ENCODE measurements at regions not wholly inside any gene's neighbourhood (a gene's known extent, or its start where the extent isn't known, plus 50 kb on each side); places are given as distances from the start of the nearest gene placed in this dataset.

DNA sequence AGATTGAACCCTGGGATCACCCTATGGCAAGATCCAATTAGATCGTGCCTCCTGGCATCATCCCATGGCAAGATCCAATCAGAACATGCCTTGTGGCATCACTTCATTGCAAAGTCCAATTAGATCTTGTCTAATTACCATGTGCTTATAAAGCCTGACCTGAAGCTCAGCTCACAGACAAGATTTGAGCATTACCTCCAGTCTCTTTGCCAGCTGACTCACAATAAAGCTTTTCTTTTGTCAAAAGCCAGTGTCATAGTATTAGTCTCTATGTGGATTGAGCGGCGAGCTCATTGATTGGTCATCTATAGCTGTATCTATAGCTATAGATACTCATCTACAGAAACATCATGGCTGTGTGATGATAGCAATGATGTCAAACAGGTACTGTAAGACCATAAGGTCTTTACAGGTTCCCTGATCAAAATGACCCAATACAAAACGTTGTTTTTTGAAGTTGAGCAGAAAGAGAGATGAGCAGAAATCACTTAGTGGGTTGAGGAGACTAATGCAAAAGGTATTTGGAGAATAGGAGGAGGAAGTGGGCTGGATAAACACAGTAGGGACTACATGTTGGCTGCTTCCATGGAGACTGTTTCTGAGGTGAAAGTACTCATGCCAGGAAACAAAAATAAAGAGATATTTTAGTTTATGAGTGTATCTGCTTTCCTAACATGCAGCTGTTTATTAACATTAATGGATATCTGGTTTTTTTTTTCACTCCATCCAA lies 545.9 kb upstream of the AMELY start:
- TF ChIP-seq, protein P1, sequence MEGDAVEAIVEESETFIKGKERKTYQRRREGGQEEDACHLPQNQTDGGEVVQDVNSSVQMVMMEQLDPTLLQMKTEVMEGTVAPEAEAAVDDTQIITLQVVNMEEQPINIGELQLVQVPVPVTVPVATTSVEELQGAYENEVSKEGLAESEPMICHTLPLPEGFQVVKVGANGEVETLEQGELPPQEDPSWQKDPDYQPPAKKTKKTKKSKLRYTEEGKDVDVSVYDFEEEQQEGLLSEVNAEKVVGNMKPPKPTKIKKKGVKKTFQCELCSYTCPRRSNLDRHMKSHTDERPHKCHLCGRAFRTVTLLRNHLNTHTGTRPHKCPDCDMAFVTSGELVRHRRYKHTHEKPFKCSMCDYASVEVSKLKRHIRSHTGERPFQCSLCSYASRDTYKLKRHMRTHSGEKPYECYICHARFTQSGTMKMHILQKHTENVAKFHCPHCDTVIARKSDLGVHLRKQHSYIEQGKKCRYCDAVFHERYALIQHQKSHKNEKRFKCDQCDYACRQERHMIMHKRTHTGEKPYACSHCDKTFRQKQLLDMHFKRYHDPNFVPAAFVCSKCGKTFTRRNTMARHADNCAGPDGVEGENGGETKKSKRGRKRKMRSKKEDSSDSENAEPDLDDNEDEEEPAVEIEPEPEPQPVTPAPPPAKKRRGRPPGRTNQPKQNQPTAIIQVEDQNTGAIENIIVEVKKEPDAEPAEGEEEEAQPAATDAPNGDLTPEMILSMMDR (IDR thresholded peaks at IDR 0.05): no peak
- TF ChIP-seq POLR2A (IDR thresholded peaks at IDR 0.05): no peak
